ENCODE measurements at regions not wholly inside any gene's neighbourhood (a gene's known extent, or its start where the extent isn't known, plus 50 kb on each side); places are given as distances from the start of the nearest gene placed in this dataset.

DNA sequence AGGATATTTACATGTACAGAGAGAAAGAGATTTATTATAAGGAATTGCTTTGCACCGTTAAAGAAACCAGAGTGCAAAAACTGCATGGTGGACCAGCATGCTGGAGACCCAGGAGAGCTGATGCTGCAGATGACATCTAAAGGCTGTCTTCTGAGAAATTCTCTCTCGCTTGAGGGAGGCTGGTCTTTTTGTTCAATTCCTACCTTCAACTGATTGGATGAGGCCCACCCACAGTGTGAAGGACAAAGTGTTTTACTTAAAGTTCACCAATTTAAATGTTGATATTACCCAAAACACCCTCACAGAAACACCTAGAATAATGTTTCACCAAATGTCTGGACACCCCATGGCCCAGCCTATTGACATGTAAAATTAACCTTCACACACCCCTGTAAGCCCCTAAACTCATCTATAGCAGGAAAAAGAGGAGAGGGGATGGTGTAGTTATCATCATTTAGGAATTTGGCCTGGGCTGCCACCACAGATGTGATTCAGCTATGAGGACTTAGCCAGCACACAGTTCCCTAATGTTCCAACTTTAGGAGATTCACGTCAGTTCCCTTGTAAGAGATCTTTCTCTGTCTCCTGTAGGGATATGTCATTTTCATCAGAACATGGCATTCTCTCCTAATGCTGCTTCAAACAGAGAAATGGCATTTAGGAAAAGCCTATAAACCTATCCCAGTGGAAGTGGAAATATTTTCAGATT lies 358.2 kb upstream of the TLE4 start:
- no peak for DNase-seq (ENCODE audit: low spot score)
- Mint-ChIP-seq H3K27ac (no peak overlapping the region), H3K36me3 (ENCODE audit: low read depth) (no peaks in the 10 kb centered on the region), H3K27me3 (ENCODE audit: low read depth) (no peaks in the 10 kb centered on the region), H3K4me3 (ENCODE audit: low read depth) (no peak overlapping the region), H3K9me3 (no peaks in the 10 kb centered on the region), H3K4me1 (ENCODE audit: low read depth) (no peaks in the 10 kb centered on the region)
- intact Hi-C loops (cut with micrococcal nuclease), result no loop called here

- no peak for DNase-seq (ENCODE audit: low spot score)
These were observed 355.9 kb upstream of the TLE4 start for GRCh38 chr9:79215821-79216220.

DNA sequence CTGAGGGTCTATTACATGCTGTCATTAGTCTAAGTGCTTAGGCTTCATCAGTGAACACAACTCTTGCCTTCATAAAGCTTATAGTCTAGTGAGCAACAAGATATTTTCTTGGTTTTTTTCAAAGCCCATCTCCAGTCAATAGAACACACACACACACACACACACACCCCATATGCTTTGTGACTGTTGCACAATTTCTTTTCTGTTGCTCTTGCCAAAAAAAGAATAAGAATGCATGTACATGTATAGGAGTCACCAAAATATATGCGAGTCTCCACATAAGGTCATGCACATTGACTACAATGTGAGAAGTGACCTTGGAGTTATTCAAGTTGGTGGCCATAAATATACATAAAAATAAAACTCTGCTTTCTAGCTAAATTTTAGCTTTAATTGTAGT lies 351.5 kb upstream of the TLE4 start:
- H3K4me1 Mint-ChIP-seq (ENCODE audit: low read depth), result no peaks in the 10 kb centered on the region
- no peak overlapping the region for H3K4me3 Mint-ChIP-seq (ENCODE audit: low read depth)
- H3K27me3 Mint-ChIP-seq (ENCODE audit: low read depth), result no peaks in the 10 kb centered on the region
- intact Hi-C loops (cut with micrococcal nuclease), result no loop called here
- no peak for DNase-seq (ENCODE audit: low spot score)
- no peak overlapping the region for H3K27ac Mint-ChIP-seq
- no peaks in the 10 kb centered on the region for H3K9me3 Mint-ChIP-seq
- H3K36me3 Mint-ChIP-seq (ENCODE audit: low read depth), result no peaks in the 10 kb centered on the region

More at GRCh38 chr9:79215821-79216220, 355.9 kb upstream of the TLE4 start:
- intact Hi-C loops (cut with micrococcal nuclease), result no loop called here
- H3K4me1 Mint-ChIP-seq (ENCODE audit: low read depth), result no peaks in the 10 kb centered on the region
- H3K27ac Mint-ChIP-seq, result no peak overlapping the region
- H3K9me3 Mint-ChIP-seq, result no peaks in the 10 kb centered on the region
- H3K4me3 Mint-ChIP-seq (ENCODE audit: low read depth), result no peak overlapping the region
- no peaks in the 10 kb centered on the region for H3K36me3 Mint-ChIP-seq (ENCODE audit: low read depth)
- H3K27me3 Mint-ChIP-seq (ENCODE audit: low read depth), result no peaks in the 10 kb centered on the region

DNA sequence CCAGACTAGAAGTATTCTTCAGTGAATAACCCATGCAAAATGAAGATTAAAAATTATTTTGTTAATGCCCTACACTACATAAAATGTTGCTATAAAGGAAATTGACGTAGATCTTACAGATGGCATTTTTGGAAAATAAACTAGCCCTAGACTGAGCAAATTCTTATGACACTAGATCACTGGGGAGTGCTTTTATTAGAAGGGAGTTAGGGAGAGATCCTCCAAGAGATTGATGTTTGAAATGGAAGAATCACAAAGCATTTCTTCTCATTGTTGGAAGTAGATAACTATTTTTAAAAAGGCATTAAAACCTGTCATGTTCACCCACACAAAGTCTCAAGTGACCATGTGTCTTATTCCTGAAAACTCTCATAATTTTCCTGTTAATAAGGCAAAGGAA lies 351.1 kb upstream of the TLE4 start:
- no peak overlapping the region for H3K27ac Mint-ChIP-seq
- no peaks in the 10 kb centered on the region for H3K9me3 Mint-ChIP-seq
- no peak for DNase-seq (ENCODE audit: low spot score)
- no peaks in the 10 kb centered on the region for H3K4me1 Mint-ChIP-seq (ENCODE audit: low read depth)
- H3K36me3 Mint-ChIP-seq (ENCODE audit: low read depth), result no peaks in the 10 kb centered on the region
- intact Hi-C loops (cut with micrococcal nuclease), result no loop called here
- no peaks in the 10 kb centered on the region for H3K27me3 Mint-ChIP-seq (ENCODE audit: low read depth)
- no peak overlapping the region for H3K4me3 Mint-ChIP-seq (ENCODE audit: low read depth)

- DNase-seq (ENCODE audit: low spot score), result no peak
- H3K4me3 Mint-ChIP-seq (ENCODE audit: low read depth), result no peak overlapping the region
- H3K36me3 Mint-ChIP-seq (ENCODE audit: low read depth), result no peaks in the 10 kb centered on the region
- intact Hi-C loops (cut with micrococcal nuclease), result no loop called here
- no peaks in the 10 kb centered on the region for H3K9me3 Mint-ChIP-seq
- no peaks in the 10 kb centered on the region for H3K27me3 Mint-ChIP-seq (ENCODE audit: low read depth)
- H3K4me1 Mint-ChIP-seq (ENCODE audit: low read depth), result no peaks in the 10 kb centered on the region
- no peak overlapping the region for H3K27ac Mint-ChIP-seq
These were observed 350.7 kb upstream of the TLE4 start for GRCh38 chr9:79221084-79221483.

DNA sequence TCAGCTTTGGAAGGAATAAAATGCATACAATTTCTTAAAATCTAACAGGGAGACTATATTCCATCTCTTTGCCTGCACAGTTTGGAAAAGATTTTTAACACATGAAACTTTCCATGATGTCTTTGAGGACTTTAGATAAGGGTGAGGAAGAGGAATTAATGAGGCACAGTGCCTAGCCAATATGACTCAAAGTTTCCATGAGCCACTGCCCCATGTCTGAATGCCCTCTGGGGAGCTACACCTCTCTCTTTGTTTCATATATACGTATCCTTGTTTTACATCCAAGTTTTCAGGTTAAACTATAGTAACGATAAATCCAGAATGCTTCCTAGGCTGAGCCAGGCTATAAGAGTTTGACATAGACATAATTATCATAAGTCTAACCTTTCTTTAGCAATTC lies 349.3 kb upstream of the TLE4 start:
- intact Hi-C loops (cut with micrococcal nuclease), result no loop called here
- Mint-ChIP-seq H3K4me1 (ENCODE audit: low read depth) (no peaks in the 10 kb centered on the region), H3K36me3 (ENCODE audit: low read depth) (no peaks in the 10 kb centered on the region), H3K27me3 (ENCODE audit: low read depth) (no peaks in the 10 kb centered on the region), H3K27ac (no peak overlapping the region), H3K4me3 (ENCODE audit: low read depth) (no peak overlapping the region), H3K9me3 (no peaks in the 10 kb centered on the region)
- DNase-seq (ENCODE audit: low spot score), result no peak

DNA sequence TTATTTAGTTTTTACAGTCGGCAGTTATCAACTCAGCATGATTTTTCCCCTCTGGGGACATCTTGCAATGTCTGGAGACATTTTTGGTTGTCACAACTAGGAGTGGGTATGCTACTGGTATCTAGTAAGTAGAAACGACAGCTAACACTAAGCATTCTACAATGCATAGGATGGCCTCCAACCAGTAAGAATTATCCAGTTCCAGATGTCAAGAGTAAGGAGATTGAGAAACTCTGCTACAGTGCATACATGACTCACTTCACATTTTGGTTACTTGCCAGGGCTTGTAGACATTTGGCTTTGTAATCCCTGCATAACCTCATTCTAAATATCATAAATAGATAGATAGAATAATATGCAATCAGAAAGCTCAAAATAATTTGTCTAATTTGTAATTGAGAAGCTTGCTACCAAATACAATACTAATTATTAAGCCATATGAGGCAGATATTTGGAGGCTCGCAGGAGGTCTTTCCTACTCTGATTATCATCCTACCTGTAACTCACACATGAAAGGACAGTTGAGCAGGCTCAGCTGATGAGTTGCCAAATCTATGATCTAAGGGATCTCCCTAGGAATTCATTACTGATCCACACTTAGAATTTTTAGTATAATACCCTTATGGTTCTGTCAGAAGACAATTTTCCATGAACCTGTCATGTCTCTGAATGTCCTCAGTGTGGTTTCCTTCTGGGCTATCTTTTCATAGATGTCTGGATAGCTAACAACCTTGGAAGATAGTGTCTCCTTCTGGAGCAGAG lies 346.9 kb upstream of the TLE4 start:
- no peak for DNase-seq (ENCODE audit: low spot score)
- intact Hi-C loops (cut with micrococcal nuclease), result no loop called here
- Mint-ChIP-seq H3K4me1 (ENCODE audit: low read depth) (no peaks in the 10 kb centered on the region), H3K27me3 (ENCODE audit: low read depth) (no peaks in the 10 kb centered on the region), H3K27ac (no peak overlapping the region), H3K9me3 (no peaks in the 10 kb centered on the region), H3K36me3 (ENCODE audit: low read depth) (no peaks in the 10 kb centered on the region), H3K4me3 (ENCODE audit: low read depth) (no peak overlapping the region)

DNA sequence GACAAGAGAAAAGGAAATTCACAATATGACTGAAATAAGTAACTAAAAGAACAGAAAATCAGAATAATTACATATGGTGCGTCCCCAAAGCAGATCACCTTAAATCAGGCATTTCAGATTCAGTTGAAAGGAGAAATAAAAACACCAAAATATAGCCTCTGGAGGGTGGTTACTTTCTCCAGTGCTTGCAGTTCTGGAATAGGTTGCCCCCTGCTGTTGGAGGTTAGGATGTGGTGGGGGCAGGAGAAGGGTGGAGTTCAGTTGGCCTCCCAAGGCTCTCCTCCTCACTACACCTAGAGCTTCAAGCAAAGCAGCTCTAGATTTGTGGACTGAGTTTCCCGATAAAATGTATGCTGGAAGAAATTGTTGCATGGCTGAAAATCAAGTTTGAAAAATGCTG lies 338.2 kb upstream of the TLE4 start:
- no peaks in the 10 kb centered on the region for H3K4me1 Mint-ChIP-seq (ENCODE audit: low read depth)
- H3K4me3 Mint-ChIP-seq (ENCODE audit: low read depth), result no peak overlapping the region
- DNase-seq (ENCODE audit: low spot score), result no peak

DNA sequence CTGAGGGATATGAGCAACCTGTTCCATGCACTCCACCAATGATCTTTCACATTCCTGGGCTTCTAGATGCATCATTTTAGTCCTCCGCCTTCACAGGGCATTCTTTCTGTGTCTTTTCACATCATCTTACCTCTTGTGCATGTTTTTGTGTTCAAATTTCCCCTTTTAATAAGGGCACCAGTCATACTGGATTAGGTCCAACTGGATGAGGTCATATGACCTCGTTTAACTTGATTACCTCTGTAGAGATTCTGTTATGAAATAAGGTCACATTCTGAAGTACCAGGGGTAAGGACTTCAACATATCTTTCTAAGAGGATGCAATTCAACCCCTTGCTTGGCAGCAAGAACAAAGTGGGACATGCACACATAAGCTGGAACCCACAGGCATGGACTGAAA lies 335.3 kb upstream of the TLE4 start:
- intact Hi-C loops (cut with micrococcal nuclease), result no loop called here
- no peak for DNase-seq (ENCODE audit: low spot score)
- Mint-ChIP-seq H3K27me3 (ENCODE audit: low read depth) (no peaks in the 10 kb centered on the region), H3K4me1 (ENCODE audit: low read depth) (no peaks in the 10 kb centered on the region), H3K4me3 (ENCODE audit: low read depth) (no peak overlapping the region), H3K27ac (no peak overlapping the region), H3K36me3 (ENCODE audit: low read depth) (no peaks in the 10 kb centered on the region), H3K9me3 (no peaks in the 10 kb centered on the region)

More for the DNA sequence above, 338.2 kb upstream of the TLE4 start:
- Mint-ChIP-seq H3K9me3 (no peaks in the 10 kb centered on the region), H3K36me3 (ENCODE audit: low read depth) (no peaks in the 10 kb centered on the region), H3K27ac (no peak overlapping the region), H3K27me3 (ENCODE audit: low read depth) (no peaks in the 10 kb centered on the region)
- intact Hi-C loops (cut with micrococcal nuclease), result no loop called here

DNA sequence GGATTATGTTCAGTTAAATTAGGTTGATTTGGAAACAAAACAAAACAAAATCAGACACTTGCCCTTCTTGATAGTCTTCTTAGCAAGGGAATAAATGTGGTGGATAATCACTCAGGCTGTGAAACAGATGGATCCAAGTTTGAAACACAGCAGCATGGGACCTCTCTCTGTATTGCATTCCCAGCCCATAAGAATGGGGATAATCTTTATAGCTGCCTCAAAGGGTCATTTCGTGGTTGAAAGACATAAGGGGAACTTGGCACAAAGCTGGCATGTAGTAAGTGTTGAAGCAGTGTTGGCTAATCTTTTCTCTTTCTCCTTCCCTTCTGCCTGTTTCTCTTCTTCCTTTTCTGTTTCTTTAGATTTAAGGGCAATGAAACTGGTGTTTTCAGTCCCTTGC lies 333.9 kb upstream of the TLE4 start:
- no peaks in the 10 kb centered on the region for H3K4me1 Mint-ChIP-seq (ENCODE audit: low read depth)
- H3K36me3 Mint-ChIP-seq (ENCODE audit: low read depth), result no peaks in the 10 kb centered on the region
- H3K27ac Mint-ChIP-seq, result no peak overlapping the region
- no peak for DNase-seq (ENCODE audit: low spot score)
- no peak overlapping the region for H3K4me3 Mint-ChIP-seq (ENCODE audit: low read depth)
- no peaks in the 10 kb centered on the region for H3K27me3 Mint-ChIP-seq (ENCODE audit: low read depth)
- no peaks in the 10 kb centered on the region for H3K9me3 Mint-ChIP-seq
- intact Hi-C loops (cut with micrococcal nuclease), result no loop called here

DNA sequence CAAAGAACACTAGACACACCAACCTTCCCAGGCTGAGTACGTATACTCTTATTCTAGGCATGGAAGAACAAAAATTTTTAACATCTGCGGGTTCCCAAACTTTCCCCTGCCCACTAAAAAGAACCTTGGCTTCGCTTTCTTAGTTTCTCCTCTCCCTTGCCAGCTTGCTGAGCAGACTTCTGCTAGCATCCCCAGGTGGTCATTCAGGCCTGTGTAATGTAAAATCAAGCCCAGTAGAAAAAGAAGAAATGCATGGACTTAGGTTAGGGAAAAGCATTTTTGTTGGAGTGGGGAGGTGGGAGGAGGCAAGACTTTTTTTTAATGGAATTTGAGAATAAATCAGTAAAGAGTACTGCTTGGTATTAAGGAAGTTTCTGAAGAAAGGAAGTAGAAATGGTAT lies 331.0 kb upstream of the TLE4 start:
- Mint-ChIP-seq H3K36me3 (ENCODE audit: low read depth) (no peaks in the 10 kb centered on the region), H3K27me3 (ENCODE audit: low read depth) (no peaks in the 10 kb centered on the region), H3K4me3 (ENCODE audit: low read depth) (no peak overlapping the region), H3K4me1 (ENCODE audit: low read depth) (no peaks in the 10 kb centered on the region), H3K9me3 (no peaks in the 10 kb centered on the region), H3K27ac (no peak overlapping the region)
- intact Hi-C loops (cut with micrococcal nuclease), result no loop called here
- DNase-seq (ENCODE audit: low spot score), result no peak

DNA sequence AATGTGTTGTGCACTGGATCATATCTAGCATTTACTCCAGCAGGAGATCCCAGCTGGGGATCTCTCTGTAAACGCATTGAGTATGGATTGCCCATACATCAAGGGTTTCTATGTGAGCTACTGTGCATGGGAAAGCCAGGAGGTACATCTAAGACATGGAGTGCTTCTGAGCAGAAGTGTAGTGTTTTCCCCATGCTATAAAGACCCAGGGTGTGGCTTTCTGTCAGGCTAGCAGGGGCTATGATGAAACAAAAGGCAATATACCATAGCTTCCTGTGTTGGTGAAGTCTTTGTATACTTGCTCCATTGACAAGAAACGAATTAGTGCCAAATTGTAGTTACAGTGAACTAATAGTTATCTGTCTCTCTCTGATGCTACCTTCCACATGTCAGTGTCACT lies 329.3 kb upstream of the TLE4 start:
- H3K9me3 Mint-ChIP-seq, result no peaks in the 10 kb centered on the region
- no peaks in the 10 kb centered on the region for H3K36me3 Mint-ChIP-seq (ENCODE audit: low read depth)
- no peak for DNase-seq (ENCODE audit: low spot score)
- H3K4me1 Mint-ChIP-seq (ENCODE audit: low read depth), result no peaks in the 10 kb centered on the region
- H3K4me3 Mint-ChIP-seq (ENCODE audit: low read depth), result no peak overlapping the region
- no peak overlapping the region for H3K27ac Mint-ChIP-seq
- intact Hi-C loops (cut with micrococcal nuclease), result no loop called here
- H3K27me3 Mint-ChIP-seq (ENCODE audit: low read depth), result no peaks in the 10 kb centered on the region

GRCh38 chr9:79246170-79246569 lies 325.6 kb upstream of the TLE4 start:
- Mint-ChIP-seq H3K4me1 (ENCODE audit: low read depth) (no peaks in the 10 kb centered on the region), H3K27ac (no peak overlapping the region), H3K36me3 (ENCODE audit: low read depth) (no peaks in the 10 kb centered on the region), H3K9me3 (no peaks in the 10 kb centered on the region), H3K4me3 (ENCODE audit: low read depth) (no peak overlapping the region), H3K27me3 (ENCODE audit: low read depth) (no peaks in the 10 kb centered on the region)
- intact Hi-C loops (cut with micrococcal nuclease), result no loop called here
- no peak for DNase-seq (ENCODE audit: low spot score)
